PC-9 (cell line): ENCODE measurements at regions not wholly inside any gene's neighbourhood (a gene's known extent, or its start where the extent isn't known, plus 50 kb on each side); places are given as distances from the start of the nearest gene placed in this dataset.

Source experiments
- EZH2 ChIP-seq: fragments of 200-600 bp; sonication (generic); IDR thresholded peaks from 2 replicates; pipeline ENCODE4 v1.8.0; 2017; ENCODE audit warnings: antibody characterized with exemption, low read depth
- TF ChIP-seq, protein P1 (sequence below): fragments of 200-600 bp; sonication (generic); conservative IDR thresholded peaks from 2 replicates; pipeline ENCODE4 v1.6.1; 2017; ENCODE audit warnings: mixed run types, antibody characterized with exemption, mild to moderate bottlenecking, moderate library complexity

DNA sequence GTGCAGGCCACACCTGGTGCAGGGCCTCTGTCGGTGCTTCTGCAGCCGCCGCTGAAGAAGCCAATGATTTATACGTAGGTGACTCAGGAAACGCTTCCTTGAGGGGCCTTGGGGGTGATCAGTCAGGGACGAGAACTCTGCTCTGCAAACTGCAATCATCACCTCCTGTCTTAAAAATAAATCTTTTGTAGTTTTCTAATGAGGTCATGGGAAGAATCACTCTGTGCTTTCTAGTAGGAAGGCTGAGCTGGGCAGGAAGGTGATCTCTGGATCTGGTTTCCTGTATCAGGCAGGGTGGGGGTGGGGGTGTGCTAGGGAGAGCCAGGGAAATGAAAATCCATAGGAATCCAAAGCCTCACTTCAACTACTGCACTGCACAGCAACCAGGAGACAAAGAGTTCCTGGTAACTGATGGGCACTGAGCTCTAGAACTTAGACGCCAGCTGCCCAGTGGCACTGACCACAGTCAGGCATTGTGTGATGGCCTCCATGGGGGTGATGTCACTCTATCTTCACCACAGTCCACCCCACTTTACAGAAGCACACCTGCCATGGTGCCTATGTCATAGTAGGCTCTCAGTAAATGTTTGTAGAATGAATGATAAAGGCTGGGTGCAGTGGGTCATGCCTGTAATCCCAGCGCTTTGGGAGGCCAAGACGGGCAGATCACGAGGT, 292.4 kb upstream of the PWP1 start:
- TF ChIP-seq, protein P1, sequence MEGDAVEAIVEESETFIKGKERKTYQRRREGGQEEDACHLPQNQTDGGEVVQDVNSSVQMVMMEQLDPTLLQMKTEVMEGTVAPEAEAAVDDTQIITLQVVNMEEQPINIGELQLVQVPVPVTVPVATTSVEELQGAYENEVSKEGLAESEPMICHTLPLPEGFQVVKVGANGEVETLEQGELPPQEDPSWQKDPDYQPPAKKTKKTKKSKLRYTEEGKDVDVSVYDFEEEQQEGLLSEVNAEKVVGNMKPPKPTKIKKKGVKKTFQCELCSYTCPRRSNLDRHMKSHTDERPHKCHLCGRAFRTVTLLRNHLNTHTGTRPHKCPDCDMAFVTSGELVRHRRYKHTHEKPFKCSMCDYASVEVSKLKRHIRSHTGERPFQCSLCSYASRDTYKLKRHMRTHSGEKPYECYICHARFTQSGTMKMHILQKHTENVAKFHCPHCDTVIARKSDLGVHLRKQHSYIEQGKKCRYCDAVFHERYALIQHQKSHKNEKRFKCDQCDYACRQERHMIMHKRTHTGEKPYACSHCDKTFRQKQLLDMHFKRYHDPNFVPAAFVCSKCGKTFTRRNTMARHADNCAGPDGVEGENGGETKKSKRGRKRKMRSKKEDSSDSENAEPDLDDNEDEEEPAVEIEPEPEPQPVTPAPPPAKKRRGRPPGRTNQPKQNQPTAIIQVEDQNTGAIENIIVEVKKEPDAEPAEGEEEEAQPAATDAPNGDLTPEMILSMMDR = no peak
- no peak for TF ChIP-seq EZH2
